Gastroesophageal sphincter (tissue), 4 donors: ENCODE measurements at regions not wholly inside any gene's neighbourhood (a gene's known extent, or its start where the extent isn't known, plus 50 kb on each side); places are given as distances from the start of the nearest gene placed in this dataset.

Source experiments
- ATAC-seq: fragments of 150-250 bp; one replicate; pipeline ENCODE4 v1.9.1; 2016; ENCODE audit warnings: mild to moderate bottlenecking, moderate library complexity
- H3K27ac ChIP-seq, 4 donors: fragments of 200-600 bp; sonication (generic) in 3 of 4; 1 replicate in 3 of 4; 2 replicates in 1 of 4; pipeline ENCODE4 v1.5.1; 2016 to 2019
- H3K27me3 ChIP-seq: fragments of 200-600 bp; sonication (generic); one replicate; pipeline ENCODE4 v1.5.1; 2019
- H3K36me3 ChIP-seq, 2 donors: fragments of 200-600 bp; sonication (generic); one replicate each; pipeline ENCODE4 v1.5.1; 2019; ENCODE audit warnings: control low read depth in 1 of 2
- H3K4me1 ChIP-seq, 3 donors: fragments of 200-600 bp; sonication (generic); 1 replicate in 2 of 3; 2 replicates in 1 of 3; pipeline ENCODE4 v1.5.1; 2016 to 2019; ENCODE audit warnings: control low read depth in 2 of 3
- H3K4me3 ChIP-seq, 2 donors: fragments of 200-600 bp; sonication (generic); one replicate each; pipeline ENCODE4 v1.5.1; 2019; ENCODE audit warnings: mild to moderate bottlenecking in 1 of 2, moderate library complexity in 1 of 2
- H3K9me3 ChIP-seq, 3 donors: fragments of 200-600 bp; sonication (generic); one replicate each; pipeline ENCODE4 v1.5.1; 2017 to 2019; ENCODE audit warnings: control low read depth in 2 of 3
- CTCF ChIP-seq, 4 experiments: fragments of 200-600 bp in 2 of 4; fragments of 450-650 bp in 2 of 4; sonication (generic) in 1 of 4; IDR thresholded peaks; one replicate each; pipeline ENCODE4 v1.5.1; 2017 to 2019; ENCODE audit warnings: antibody characterized with exemption in 4 of 4, mild to moderate bottlenecking in 2 of 4, moderate library complexity in 2 of 4
- EP300 ChIP-seq: sonication (generic); formaldehyde crosslinking; IDR thresholded peaks from one replicate; pipeline ENCODE4 v1.6.1; 2017; ENCODE audit warnings: antibody characterized with exemption, mild to moderate bottlenecking
- POLR2A ChIP-seq, 2 donors: fragments of 450-650 bp; IDR thresholded peaks; one replicate each; pipeline ENCODE4 v1.6.1; 2017; ENCODE audit warnings: antibody characterized with exemption in 2 of 2, mild to moderate bottlenecking in 2 of 2, moderate library complexity in 1 of 2
- POLR2AphosphoS5 ChIP-seq: sonication (generic); formaldehyde crosslinking; IDR thresholded peaks from one replicate; pipeline ENCODE4 v1.6.1; 2017; ENCODE audit warnings: antibody characterized with exemption
- WGBS, 2 donors: methylation state at CpG; one replicate each; pipeline ENCODE4 v1.1.5; 2018; ENCODE audit warnings: low coverage in 1 of 2; 5-methylcytosine and 5-hydroxymethylcytosine counted together

GRCh38 chr5:13307480-13307879 is 637.0 kb downstream of the DNAH5 start:
- ATAC-seq, result no peak
- H3K27me3 ChIP-seq, result no peaks in the 10 kb centered on the region
- no peaks in the 10 kb centered on the region for H3K36me3 ChIP-seq

GRCh38 chr5:13303445-13303844 is 641.0 kb downstream of the DNAH5 start:
- no peak overlapping the region for H3K27ac ChIP-seq
- H3K9me3 ChIP-seq, result no peaks in the 10 kb centered on the region
- no peak overlapping the region for H3K4me3 ChIP-seq
- H3K27me3 ChIP-seq, result no peaks in the 10 kb centered on the region
- TF ChIP-seq POLR2AphosphoS5 (no peak), CTCF (IDR thresholded peaks at IDR 0.05) (no peak), EP300 (no peak)
- H3K36me3 ChIP-seq, result no peaks in the 10 kb centered on the region
- no peak for ATAC-seq
- H3K4me1 ChIP-seq, result no peaks in the 10 kb centered on the region

More at GRCh38 chr5:13307480-13307879, 637.0 kb downstream of the DNAH5 start:
- Histone ChIP-seq H3K4me1 (no peaks in the 10 kb centered on the region), H3K4me3 (no peak overlapping the region), H3K9me3 (no peaks in the 10 kb centered on the region), H3K27ac (no peak overlapping the region)
- no peak for TF ChIP-seq CTCF (IDR thresholded peaks at IDR 0.05)
- no peak for TF ChIP-seq POLR2AphosphoS5
- TF ChIP-seq EP300, result no peak
- TF ChIP-seq POLR2A (IDR thresholded peaks at IDR 0.05), result no peak

GRCh38 chr5:13278811-13279210 is 665.7 kb downstream of the DNAH5 start:
- TF ChIP-seq POLR2AphosphoS5 (no peak), EP300 (no peak), CTCF (IDR thresholded peaks at IDR 0.05) (no peak), POLR2A (IDR thresholded peaks at IDR 0.05) (no peak)
- 43 to 50% methylated on average over 2 of the region's 2 CpGs for WGBS, 2 donors

GRCh38 chr5:13278148-13278547 is 666.3 kb downstream of the DNAH5 start:
- Histone ChIP-seq H3K4me1 (no peaks in the 10 kb centered on the region), H3K4me3 (no peak overlapping the region), H3K36me3 (no peaks in the 10 kb centered on the region), H3K27me3 (no peaks in the 10 kb centered on the region), H3K27ac (no peak overlapping the region), H3K9me3 (no peaks in the 10 kb centered on the region)
- TF ChIP-seq EP300 (no peak), POLR2A (IDR thresholded peaks at IDR 0.05) (no peak), POLR2AphosphoS5 (no peak), CTCF (IDR thresholded peaks at IDR 0.05) (no peak)
- 56 to 69% methylated on average over 2 of the region's 2 CpGs for WGBS, 2 donors
- no peak for ATAC-seq

More at GRCh38 chr5:13278811-13279210, 665.7 kb downstream of the DNAH5 start:
- no peaks in the 10 kb centered on the region for H3K36me3 ChIP-seq
- H3K4me3 ChIP-seq, result no peak overlapping the region
- H3K9me3 ChIP-seq, result no peaks in the 10 kb centered on the region
- H3K27ac ChIP-seq, result no peak overlapping the region
- H3K27me3 ChIP-seq, result no peaks in the 10 kb centered on the region
- ATAC-seq, result no peak
- H3K4me1 ChIP-seq, result no peaks in the 10 kb centered on the region

- WGBS, 2 donors, result 31 to 39% methylated on average over 1 of the region's 1 CpG
- Histone ChIP-seq H3K27ac (no peak overlapping the region), H3K27me3 (no peaks in the 10 kb centered on the region), H3K36me3 (no peaks in the 10 kb centered on the region), H3K4me3 (no peak overlapping the region), H3K4me1 (no peaks in the 10 kb centered on the region), H3K9me3 (no peaks in the 10 kb centered on the region)
- TF ChIP-seq EP300 (no peak), POLR2AphosphoS5 (no peak), POLR2A (IDR thresholded peaks at IDR 0.05) (no peak), CTCF (IDR thresholded peaks at IDR 0.05) (no peak)
- no peak for ATAC-seq
Observed at GRCh38 chr5:13276156-13276555, 668.3 kb downstream of the DNAH5 start.
